Natural killer cell (primary cell): ENCODE measurements at regions not wholly inside any gene's neighbourhood (a gene's known extent, or its start where the extent isn't known, plus 50 kb on each side); places are given as distances from the start of the nearest gene placed in this dataset.

Experiments
- ATAC-seq, 3 donors: fragments of 150-1000 bp in 2 of 3; fragments of 200-7000 bp in 1 of 3; cut with Tn5 transposase; 1 replicate in 1 of 3; 2 replicates in 2 of 3; pipeline ENCODE4 v1.10.0; 2021; ENCODE audit warnings: mild to moderate bottlenecking in 2 of 3, moderate library complexity in 2 of 3
- DNase-seq, 2 donors: peaks; one replicate each; pipeline versions ENCODE4 v3.0.0 to v3.0.0-alpha.2; 2013 to 2021; ENCODE audit warnings: mixed read lengths in 1 of 2
- H3K27ac ChIP-seq: one replicate; pipeline ENCODE4 v1.5.1; 2013; ENCODE audit warnings: mild to moderate bottlenecking, low read length
- H3K27me3 ChIP-seq: one replicate; pipeline ENCODE4 v1.6.1; 2013; ENCODE audit warnings: low read length; ENCODE audit not compliant: control insufficient read depth, insufficient read depth
- H3K36me3 ChIP-seq: one replicate; pipeline ENCODE4 v1.6.1; 2013; ENCODE audit warnings: low read length; ENCODE audit not compliant: control insufficient read depth, insufficient read depth
- H3K4me1 ChIP-seq: one replicate; pipeline ENCODE4 v1.6.1; 2013; ENCODE audit warnings: low read length; ENCODE audit not compliant: control insufficient read depth, insufficient read depth
- H3K4me3 ChIP-seq: one replicate; pipeline ENCODE4 v1.5.1; 2013; ENCODE audit warnings: low read length
- H3K9me3 ChIP-seq: one replicate; pipeline ENCODE4 v1.6.1; 2013; ENCODE audit warnings: low read length; ENCODE audit not compliant: control insufficient read depth, insufficient read depth
- H3K27ac Mint-ChIP-seq, 2 donors: one replicate each; pipeline ENCODE4 v1.8.0; 2022; ENCODE audit warnings: mild to moderate bottlenecking in 2 of 2, mixed read lengths in 2 of 2, moderate library complexity in 1 of 2
- H3K27me3 Mint-ChIP-seq, 2 donors: one replicate each; pipeline ENCODE4 v1.8.0; 2022; ENCODE audit warnings: low read depth in 2 of 2, mixed read lengths in 2 of 2
- H3K36me3 Mint-ChIP-seq: one replicate; pipeline ENCODE4 v1.8.0; 2022; ENCODE audit warnings: mixed read lengths
- H3K4me1 Mint-ChIP-seq, 2 donors: one replicate each; pipeline ENCODE4 v1.8.0; 2022; ENCODE audit warnings: mixed read lengths in 2 of 2
- H3K4me3 Mint-ChIP-seq: one replicate; pipeline ENCODE4 v1.8.0; 2022; ENCODE audit warnings: mild to moderate bottlenecking, moderate library complexity, mixed read lengths
- H3K9me3 Mint-ChIP-seq, 2 donors: one replicate each; pipeline ENCODE4 v1.8.0; 2022; ENCODE audit warnings: mixed read lengths in 2 of 2
- WGBS: methylation state at CpG from one replicate; pipeline ENCODE4 v1.1.7; 2013; ENCODE audit warnings: missing lambda C conversion rate; ENCODE audit not compliant: insufficient coverage; 5-methylcytosine and 5-hydroxymethylcytosine counted together
- intact Hi-C: fragments of 100-400 bp; cut with micrococcal nuclease; formaldehyde crosslinking; loops from one replicate; pipeline ENCODE4 v1.14.2; 2022
- TF ChIP-seq, protein P1 (sequence below): fragments of 200-600 bp; IDR thresholded peaks from one replicate; pipeline ENCODE4 v1.8.0; 2022; ENCODE audit warnings: antibody characterized with exemption

DNA sequence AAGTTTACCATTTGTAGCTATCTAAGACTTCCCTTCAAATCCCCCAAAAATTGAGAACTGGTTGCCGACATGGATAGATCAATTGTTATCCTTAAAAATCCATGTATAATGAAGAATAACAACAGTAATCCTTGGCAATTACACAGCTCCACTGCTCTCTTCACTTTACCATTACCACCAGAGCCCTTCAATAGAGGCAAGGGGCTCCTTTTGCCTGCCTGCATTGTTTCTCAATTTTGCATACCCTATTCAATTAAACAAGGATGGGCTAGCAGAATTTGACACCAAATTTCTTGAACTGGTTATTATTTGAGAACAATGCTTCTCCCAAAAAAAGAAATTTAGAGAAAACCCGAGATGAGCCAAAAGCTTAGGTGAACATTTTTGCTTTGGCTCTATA, 387.8 kb upstream of the PKN2 start:
- H3K9me3 Mint-ChIP-seq: peaks cover 2 to 3% of the 10 kb centered on the region in 2 donors
- Histone ChIP-seq H3K36me3 (no peaks in the 10 kb centered on the region), H3K27ac (no peak overlapping the region), H3K27me3 (no peaks in the 10 kb centered on the region), H3K4me1 (no peaks in the 10 kb centered on the region), H3K9me3 (no peaks in the 10 kb centered on the region), H3K4me3 (no peak overlapping the region)
- no peaks in the 10 kb centered on the region for H3K4me1 Mint-ChIP-seq
- no peaks in the 10 kb centered on the region for H3K27me3 Mint-ChIP-seq
- ATAC-seq (no peak), DNase-seq (no peak)
- 94% methylated on average over 2 of the region's 2 CpGs for WGBS
- TF ChIP-seq, protein P1, sequence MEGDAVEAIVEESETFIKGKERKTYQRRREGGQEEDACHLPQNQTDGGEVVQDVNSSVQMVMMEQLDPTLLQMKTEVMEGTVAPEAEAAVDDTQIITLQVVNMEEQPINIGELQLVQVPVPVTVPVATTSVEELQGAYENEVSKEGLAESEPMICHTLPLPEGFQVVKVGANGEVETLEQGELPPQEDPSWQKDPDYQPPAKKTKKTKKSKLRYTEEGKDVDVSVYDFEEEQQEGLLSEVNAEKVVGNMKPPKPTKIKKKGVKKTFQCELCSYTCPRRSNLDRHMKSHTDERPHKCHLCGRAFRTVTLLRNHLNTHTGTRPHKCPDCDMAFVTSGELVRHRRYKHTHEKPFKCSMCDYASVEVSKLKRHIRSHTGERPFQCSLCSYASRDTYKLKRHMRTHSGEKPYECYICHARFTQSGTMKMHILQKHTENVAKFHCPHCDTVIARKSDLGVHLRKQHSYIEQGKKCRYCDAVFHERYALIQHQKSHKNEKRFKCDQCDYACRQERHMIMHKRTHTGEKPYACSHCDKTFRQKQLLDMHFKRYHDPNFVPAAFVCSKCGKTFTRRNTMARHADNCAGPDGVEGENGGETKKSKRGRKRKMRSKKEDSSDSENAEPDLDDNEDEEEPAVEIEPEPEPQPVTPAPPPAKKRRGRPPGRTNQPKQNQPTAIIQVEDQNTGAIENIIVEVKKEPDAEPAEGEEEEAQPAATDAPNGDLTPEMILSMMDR: no peak
- H3K36me3 Mint-ChIP-seq: no peaks in the 10 kb centered on the region
- no peak overlapping the region for H3K27ac Mint-ChIP-seq
- no peak overlapping the region for H3K4me3 Mint-ChIP-seq
- intact Hi-C loops: no loop called here

DNA sequence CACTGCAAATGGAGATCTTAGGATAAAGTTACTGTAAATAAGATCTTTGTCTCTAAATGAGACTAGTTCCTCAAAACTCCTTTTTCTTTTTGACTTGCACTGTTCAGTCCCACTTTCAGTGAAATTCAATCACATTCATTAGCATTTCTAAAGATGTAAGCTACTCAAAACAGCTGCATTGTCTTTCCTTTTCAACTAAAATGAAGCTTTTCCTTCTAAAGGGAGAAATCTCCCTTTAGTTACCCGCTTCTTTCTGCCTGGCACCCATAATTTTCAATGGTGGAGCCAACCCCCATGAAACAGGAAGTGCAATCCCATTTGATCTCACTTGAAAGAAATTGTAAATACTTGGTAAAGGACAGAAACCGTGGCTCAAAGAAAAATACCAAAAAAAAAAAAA, 387.4 kb upstream of the PKN2 start:
- H3K4me1 ChIP-seq: no peaks in the 10 kb centered on the region
- no peaks in the 10 kb centered on the region for H3K27me3 ChIP-seq
- no peak overlapping the region for H3K4me3 ChIP-seq
- no peak overlapping the region for H3K4me3 Mint-ChIP-seq
- no peaks in the 10 kb centered on the region for H3K4me1 Mint-ChIP-seq
- DNase-seq (no peak), ATAC-seq (no peak)
- peaks cover 2 to 3% of the 10 kb centered on the region in 2 donors for H3K9me3 Mint-ChIP-seq
- no peaks in the 10 kb centered on the region for H3K36me3 ChIP-seq
- intact Hi-C loops: no loop called here
- H3K27ac ChIP-seq: no peak overlapping the region
- H3K9me3 ChIP-seq: no peaks in the 10 kb centered on the region
- WGBS: 70% methylated on average over 2 of the region's 2 CpGs
- H3K36me3 Mint-ChIP-seq: no peaks in the 10 kb centered on the region
- no peaks in the 10 kb centered on the region for H3K27me3 Mint-ChIP-seq
- no peak overlapping the region for H3K27ac Mint-ChIP-seq
- TF ChIP-seq, protein P1: no peak

DNA sequence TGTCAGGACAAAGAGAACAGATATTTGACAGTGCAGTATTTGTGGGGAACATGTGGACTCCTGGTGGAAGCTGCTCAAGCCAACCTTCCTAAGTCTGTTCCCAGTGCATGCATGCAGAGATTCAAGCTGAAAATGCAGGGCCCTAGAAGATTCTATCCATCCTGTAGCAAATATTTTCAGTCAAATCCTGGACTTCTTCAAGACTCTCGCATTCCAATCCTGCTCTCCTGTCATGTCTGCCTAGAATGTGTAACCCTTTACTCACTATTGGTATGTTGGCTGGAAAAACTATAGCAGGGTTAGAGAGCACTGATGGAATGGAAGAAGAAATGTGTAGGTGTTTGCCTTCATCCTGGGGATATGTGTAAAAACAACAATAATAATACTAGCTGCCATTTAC, 385.6 kb upstream of the PKN2 start:
- H3K36me3 ChIP-seq: no peaks in the 10 kb centered on the region
- intact Hi-C loops: no loop called here
- Mint-ChIP-seq H3K4me3 (no peak overlapping the region), H3K27me3 (no peaks in the 10 kb centered on the region), H3K9me3 (peaks cover 2 to 3% of the 10 kb centered on the region in 2 donors), H3K36me3 (no peaks in the 10 kb centered on the region), H3K4me1 (no peaks in the 10 kb centered on the region), H3K27ac (no peak overlapping the region)
- no peaks in the 10 kb centered on the region for H3K27me3 ChIP-seq
- no peaks in the 10 kb centered on the region for H3K4me1 ChIP-seq
- no peaks in the 10 kb centered on the region for H3K9me3 ChIP-seq
- H3K4me3 ChIP-seq: no peak overlapping the region
- ATAC-seq: no peak
- TF ChIP-seq, protein P1: no peak
- WGBS: no CpG with 5 or more reads among the region's 1 CpG
- no peak for DNase-seq
- no peak overlapping the region for H3K27ac ChIP-seq

DNA sequence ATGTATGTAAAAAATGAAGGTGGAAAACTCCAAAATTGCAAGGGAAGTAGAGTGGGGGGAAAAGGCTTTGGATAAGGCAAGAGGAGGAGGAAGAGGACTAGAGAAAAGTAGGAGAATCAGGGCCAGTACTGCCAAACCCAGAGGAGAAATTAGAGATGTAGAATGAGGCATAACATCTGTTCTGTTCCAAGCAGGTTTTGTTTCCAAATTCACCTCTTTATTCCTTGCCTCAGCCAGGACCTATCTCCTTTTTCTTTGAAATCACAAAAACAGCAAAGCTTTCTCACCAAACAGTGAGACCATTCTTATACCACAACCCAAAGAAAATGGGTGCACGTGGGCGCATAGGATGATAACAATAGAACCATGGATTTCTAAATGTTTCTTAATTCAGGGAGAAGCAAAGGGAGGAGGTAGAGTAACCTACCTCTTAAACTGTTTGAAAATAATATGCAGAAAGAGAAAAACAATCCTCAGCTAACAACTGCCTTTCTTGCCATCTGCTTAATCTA, 383.3 kb upstream of the PKN2 start:
- ATAC-seq (no peak), DNase-seq (no peak)
- Histone ChIP-seq H3K27ac (no peak overlapping the region), H3K27me3 (no peaks in the 10 kb centered on the region), H3K9me3 (no peaks in the 10 kb centered on the region), H3K36me3 (no peaks in the 10 kb centered on the region), H3K4me1 (no peaks in the 10 kb centered on the region), H3K4me3 (no peak overlapping the region)
- intact Hi-C loops: no loop called here
- no peak overlapping the region for H3K27ac Mint-ChIP-seq
- no peaks in the 10 kb centered on the region for H3K36me3 Mint-ChIP-seq
- TF ChIP-seq, protein P1: no peak
- no peaks in the 10 kb centered on the region for H3K27me3 Mint-ChIP-seq
- no peak overlapping the region for H3K4me3 Mint-ChIP-seq
- no CpG with 5 or more reads among the region's 2 CpGs for WGBS
- H3K9me3 Mint-ChIP-seq: peaks cover 2 to 4% of the 10 kb centered on the region in 2 donors
- H3K4me1 Mint-ChIP-seq: no peaks in the 10 kb centered on the region
